HG03469 (cell line): ENCODE measurements at regions not wholly inside any gene's neighbourhood (a gene's known extent, or its start where the extent isn't known, plus 50 kb on each side); places are given as distances from the start of the nearest gene placed in this dataset.
"Not testable (repeated sequence)": the region's sequence is repeated elsewhere in the genome, so short reads cannot be mapped to it uniquely, and the experiment has no call there.

Source experiments
- ATAC-seq: cut with Tn5 transposase; IDR thresholded peaks from one replicate; pipeline ENCODE4 v1.9.1; 2021; ENCODE audit warnings: mild to moderate bottlenecking, moderate library complexity, moderate number of reproducible peaks; ENCODE audit not compliant: unreplicated experiment

- no peak for ATAC-seq
Measured at GRCh38 chr6:114718716-114719270, 376.0 kb upstream of the HS3ST5 start.

- no peak for ATAC-seq
Measured at GRCh38 chr6:114718186-114718585, 375.4 kb upstream of the HS3ST5 start.

- peak; percentile 43 for ATAC-seq
Measured at GRCh38 chr6:114714836-114715507, 372.1 kb upstream of the HS3ST5 start.

DNA sequence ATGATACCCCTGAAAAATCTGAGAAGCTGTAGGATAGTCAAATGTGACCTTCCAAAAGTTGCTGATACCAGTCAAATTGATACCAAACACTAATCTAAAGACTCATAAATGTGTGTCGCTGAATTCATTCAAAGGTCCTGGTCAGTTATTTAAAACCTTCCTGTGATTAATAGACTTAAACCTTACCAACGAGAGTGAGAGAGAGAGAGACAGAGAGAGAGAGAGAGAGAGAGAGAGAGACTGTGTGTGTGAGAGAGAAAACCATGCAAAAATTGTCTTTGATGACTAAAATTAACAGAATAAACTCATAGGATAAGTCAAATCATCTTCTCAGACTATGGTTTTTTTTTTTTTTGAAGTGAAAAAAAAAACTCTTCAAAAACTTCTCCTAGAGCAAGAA lies 370.9 kb upstream of the HS3ST5 start:
- ATAC-seq, result no peak

DNA sequence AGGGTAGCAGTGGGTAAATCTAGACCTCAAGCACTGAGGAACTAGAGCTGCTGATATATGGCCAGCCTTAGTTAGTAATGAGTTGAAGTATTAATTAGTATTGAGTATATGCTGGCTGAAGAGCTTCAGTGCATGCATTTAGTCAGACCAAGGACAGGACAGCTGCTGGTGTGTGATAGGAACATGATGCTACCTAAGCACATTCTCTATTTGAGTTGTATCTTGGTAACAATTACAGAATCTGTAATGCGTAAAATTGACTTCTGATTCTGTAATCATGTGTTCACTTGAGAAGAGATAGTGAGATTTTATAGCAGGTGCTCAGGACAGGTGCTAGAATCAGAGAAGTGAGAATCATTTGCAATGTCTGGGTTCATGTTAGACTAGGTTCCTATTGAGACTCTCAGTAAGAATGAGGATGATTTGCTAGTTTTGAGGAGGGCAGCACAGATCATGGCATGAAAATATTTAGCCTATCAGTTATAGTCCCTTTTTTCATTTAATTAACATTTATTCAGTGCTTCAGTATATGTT lies 369.4 kb upstream of the HS3ST5 start:
- ATAC-seq, result no peak

GRCh38 chr6:114707081-114707620 lies 364.3 kb upstream of the HS3ST5 start:
- no peak for ATAC-seq

DNA sequence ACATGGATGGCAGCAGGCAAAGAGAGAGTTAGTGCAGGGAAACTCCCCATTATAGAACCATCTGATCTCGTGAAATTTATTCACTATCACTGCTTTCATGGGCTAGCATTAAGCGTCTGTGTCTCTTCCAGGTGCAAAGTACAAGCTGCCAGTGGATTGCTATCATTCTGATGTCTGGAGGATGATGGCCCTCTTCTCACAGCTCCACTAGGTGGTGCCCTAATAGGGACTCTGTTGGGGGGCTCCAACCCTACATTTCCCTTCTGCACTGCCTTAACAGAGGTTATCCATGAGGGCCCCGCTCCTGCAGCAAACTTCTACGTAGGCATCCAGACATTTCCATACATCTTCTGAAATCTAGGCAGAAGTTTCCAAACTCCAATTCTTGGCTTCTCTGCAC lies 347.8 kb upstream of the HS3ST5 start:
- no peak for ATAC-seq

DNA sequence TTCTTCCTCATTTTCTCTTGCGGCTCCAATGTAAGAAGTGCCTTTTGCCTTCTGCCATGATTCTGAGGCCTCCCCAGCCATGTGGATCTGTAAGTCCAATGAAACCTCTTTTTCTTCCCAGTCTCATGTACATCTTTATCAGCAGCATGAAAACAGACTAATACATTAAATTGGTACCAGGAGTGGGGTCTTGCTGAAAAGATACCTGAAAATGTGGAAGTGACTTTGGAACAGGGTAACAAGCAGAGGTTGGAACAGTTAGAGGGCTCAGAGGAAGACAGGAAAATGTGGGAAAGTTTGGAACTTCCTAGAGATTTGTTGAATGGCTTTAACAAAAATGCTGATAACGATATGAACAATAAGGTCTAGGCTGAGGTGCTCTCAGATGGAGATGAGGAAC lies 316.7 kb upstream of the HS3ST5 start:
- ATAC-seq, result no peak

DNA sequence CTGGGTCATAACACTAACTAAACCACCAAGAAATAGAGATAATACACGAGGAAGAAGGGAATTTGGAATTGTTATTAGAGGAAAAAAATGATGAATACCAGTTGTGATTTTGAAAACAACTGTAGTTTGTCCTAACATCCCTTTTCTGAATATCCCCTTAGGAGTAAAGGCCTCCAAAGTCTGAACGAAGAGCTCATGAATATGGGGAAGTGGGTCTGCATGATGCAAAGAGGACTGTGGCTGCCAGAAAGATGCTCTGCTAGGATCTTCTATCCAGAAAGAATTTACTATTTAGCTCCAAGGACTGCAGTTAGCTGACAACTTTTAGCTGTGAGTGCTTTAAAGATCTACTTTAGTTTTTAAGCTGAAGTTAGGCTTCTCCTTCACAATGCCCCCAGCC lies 308.8 kb upstream of the HS3ST5 start:
- ATAC-seq, result no peak

GRCh38 chr6:114650891-114651290 lies 308.1 kb upstream of the HS3ST5 start:
- no peak for ATAC-seq

DNA sequence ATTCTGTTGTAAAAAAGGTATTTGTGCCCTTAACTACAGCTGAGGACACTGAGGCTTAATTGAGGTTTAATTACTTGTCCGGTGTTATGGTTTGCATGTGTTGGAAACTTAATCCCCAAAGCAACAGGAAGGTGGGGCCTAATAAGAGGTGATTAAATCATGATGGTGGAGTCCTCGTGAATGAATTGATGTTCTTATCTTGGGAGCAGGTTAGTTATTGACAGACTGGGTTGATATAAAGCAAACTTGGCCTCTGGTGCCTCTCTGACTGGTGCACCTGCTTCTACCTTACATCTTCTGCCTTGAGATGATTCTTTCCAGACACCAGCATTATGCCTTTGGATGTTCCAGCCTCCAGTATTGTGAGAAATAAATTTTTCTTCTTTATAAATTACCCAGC lies 306.5 kb upstream of the HS3ST5 start:
- no peak for ATAC-seq

GRCh38 chr6:114648847-114649246 lies 306.0 kb upstream of the HS3ST5 start:
- no peak for ATAC-seq

GRCh38 chr6:114638341-114638740 lies 295.5 kb upstream of the HS3ST5 start:
- no peak for ATAC-seq

DNA sequence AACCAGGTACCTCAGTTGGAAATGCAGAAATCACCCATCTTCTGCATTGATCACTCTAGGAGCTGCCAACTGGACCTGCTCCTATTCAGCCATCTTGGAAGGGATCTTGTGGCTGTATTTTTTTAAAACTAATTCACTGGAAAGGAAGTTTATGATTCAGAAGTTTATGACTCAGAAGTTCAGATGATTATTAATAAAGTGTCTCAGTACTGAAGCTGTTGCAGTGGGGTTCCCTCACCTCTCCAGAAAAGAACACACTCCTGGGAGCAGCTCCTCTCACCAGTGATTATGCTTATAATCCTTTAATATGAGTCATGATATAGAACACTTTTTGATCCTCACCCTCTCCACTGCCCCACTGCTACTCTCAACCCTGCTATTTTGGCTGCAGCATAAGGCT lies 291.2 kb upstream of the HS3ST5 start:
- no peak for ATAC-seq

DNA sequence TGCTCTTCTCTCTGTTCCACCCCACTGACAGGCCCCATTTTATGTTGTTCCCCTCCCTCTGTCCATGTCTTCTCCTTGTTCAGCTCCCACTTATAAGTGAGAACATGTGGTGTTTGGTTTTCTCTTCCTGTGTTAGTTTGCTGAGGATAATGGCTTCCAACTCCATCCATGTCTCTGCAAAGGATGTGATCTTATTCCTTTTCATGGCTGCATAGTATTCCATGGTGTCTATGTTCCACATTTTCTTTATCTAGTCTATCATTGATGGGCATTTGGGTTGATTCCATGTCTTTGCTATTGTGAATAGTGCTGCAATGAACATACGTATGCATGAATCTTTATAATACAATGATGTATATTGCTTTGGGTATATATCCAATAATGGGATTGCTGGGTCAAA lies 283.4 kb upstream of the HS3ST5 start:
- ATAC-seq, result not testable (repeated sequence)

DNA sequence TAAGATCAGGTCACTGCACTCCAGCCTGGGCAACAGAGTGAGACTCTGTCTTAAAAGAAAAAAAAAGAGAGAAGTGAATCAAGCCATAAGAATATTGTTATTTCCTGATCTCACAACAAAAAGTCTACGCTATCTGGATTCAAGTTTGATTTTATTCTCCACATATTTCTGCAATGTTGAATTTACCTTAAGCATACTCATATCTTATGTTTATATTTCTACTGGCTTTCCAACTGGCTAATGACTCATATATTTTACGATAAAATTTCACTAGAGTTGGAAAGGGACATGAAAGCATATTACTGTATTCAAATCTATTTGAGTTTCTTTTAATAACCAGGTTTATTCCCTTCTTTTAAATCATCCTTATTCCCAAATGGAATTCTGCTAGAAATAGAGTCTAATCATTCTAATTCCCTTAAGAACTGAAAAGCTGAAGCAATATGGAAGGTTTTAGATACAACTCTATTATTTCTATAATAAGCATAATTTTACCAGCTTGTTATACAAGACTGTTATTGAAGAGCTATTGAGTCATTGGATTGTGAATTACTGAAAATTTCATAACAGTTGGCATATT lies 276.9 kb upstream of the HS3ST5 start:
- ATAC-seq, result no peak

- ATAC-seq, result no peak
Measured at GRCh38 chr6:114611696-114612095, 268.9 kb upstream of the HS3ST5 start.

DNA sequence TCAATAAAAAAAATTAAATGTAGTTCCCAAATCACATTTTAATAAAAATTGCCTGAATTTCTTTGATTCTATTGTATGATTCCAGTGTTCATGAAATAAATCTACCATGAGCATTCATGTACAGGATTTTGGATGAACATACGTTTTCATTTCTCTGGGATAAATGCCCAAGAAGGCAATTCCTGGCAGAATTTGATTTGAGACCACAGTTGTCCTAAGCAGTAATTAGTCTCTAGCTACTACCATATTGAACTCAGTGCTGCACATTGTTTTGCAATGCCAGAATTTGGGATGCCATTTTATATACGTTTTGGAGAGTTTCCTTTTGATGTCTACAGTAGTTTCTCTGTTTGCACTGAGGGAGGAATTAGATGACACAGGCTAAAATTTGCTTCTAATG lies 265.3 kb upstream of the HS3ST5 start:
- ATAC-seq, result no peak

DNA sequence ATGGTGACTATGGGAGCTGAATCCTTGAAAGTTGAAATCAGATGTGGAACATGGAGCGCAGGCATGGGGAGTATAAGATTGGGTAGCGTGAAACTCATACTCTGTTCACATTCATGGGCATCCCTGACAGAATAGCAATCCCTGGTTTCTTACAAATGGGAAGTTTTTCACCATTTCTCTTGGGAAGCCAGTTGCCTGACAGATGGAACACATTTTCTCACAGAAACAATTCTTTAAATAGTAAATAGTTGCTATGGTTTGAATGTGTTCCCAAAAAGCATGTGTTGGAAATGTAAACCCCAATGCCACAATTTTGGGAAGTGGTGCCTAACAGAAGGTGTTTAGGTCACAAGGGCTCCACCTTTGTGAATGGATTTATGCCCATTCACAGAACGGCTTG lies 262.8 kb upstream of the HS3ST5 start:
- no peak for ATAC-seq

DNA sequence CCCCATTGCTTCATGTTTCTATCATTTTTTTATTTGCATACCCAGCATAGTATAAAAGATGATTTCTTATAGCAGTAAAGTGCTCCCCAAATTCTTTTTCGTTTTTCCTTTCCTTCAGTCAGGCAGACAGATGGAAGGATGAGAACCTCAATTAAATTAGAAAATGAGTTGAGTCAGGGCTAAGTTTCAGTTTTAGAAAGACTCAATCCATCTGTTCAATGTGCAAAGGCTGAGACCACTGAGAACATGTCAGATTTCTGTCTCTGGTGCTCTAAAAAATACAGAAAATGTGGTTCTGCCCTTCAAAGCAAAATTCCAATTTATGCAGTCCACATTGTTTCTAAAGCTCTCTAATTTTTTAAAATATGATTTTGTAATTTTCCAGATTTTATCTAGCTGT lies 257.6 kb upstream of the HS3ST5 start:
- no peak for ATAC-seq

DNA sequence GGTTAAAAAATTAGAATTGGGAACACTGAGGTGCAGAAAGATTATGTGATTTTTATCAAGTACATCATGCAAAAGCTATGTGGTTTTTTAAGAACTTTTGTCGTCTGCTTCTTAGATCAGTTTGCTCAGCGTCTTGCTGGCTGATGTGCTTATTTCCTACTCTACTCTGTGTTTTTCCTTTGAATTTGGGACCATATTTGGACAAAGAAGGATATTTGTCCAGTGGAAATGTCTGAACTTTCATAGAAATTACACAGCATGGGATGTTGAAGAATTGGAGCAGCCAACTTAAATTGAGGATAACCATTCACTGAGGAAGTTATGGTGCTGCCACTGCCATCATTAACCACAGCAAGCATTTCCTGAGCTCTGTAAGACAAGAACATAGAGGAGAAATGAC lies 252.8 kb upstream of the HS3ST5 start:
- no peak for ATAC-seq

DNA sequence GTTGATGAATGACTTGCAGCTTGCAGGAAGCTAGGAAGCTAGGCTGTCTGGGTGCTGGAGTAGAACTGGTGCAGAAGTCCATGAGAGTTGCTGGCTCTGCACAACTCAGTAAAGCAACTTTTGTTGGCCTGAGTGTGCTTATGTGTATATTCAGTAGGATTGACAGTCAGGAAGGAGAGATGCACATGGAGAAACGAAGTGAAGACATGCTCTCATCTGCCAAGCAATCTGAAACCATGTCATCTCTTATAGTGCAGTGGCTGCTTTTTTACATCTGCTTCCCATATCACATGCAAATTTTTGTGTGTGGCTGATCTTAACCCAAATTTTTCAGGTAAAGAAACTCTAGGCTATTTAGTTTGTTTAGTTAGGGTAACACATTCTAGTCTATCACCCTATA lies 252.4 kb upstream of the HS3ST5 start:
- ATAC-seq, result no peak
